Activated CD8-positive, alpha-beta T cell treated with anti-CD3 and anti-CD28 coated beads for 36 hours (primary cell): ENCODE measurements at regions not wholly inside any gene's neighbourhood (a gene's known extent, or its start where the extent isn't known, plus 50 kb on each side); places are given as distances from the start of the nearest gene placed in this dataset.

ENCODE experiments used
- ATAC-seq: fragments of 200-7000 bp; cut with Tn5 transposase; one replicate; pipeline ENCODE4 v1.10.0; 2021; ENCODE audit warnings: mild to moderate bottlenecking, moderate library complexity
- CTCF ChIA-PET: fragments of 350-600 bp; sonication (Branson Sonifier 250); formaldehyde crosslinking; loops from one replicate; lab custom pipeline; 2021; ENCODE audit warnings: antibody characterized with exemption; lab: Charles Lee
- POLR2A ChIA-PET: fragments of 350-600 bp; sonication (Branson Sonifier 250); formaldehyde crosslinking; loops from one replicate; lab custom pipeline; 2021; ENCODE audit warnings: antibody characterized with exemption; lab: Charles Lee
- DNase-seq: peaks from one replicate; pipeline ENCODE4 v3.0.0-alpha.2; 2020
- H3K27ac Mint-ChIP-seq: one replicate; pipeline ENCODE4 v1.8.0; 2021; ENCODE audit warnings: mild to moderate bottlenecking, mixed read lengths
- H3K27me3 Mint-ChIP-seq: one replicate; pipeline ENCODE4 v1.8.0; 2021; ENCODE audit warnings: mixed read lengths
- H3K36me3 Mint-ChIP-seq: one replicate; pipeline ENCODE4 v1.8.0; 2021; ENCODE audit warnings: low read depth, mixed read lengths
- H3K4me1 Mint-ChIP-seq: one replicate; pipeline ENCODE4 v1.8.0; 2021; ENCODE audit warnings: low read depth, mixed read lengths
- H3K4me3 Mint-ChIP-seq: one replicate; pipeline ENCODE4 v1.8.0; 2021; ENCODE audit warnings: mild to moderate bottlenecking, moderate library complexity, mixed read lengths
- H3K9me3 Mint-ChIP-seq: one replicate; pipeline ENCODE4 v1.8.0; 2021; ENCODE audit warnings: mixed read lengths
- intact Hi-C: fragments of 100-400 bp; cut with micrococcal nuclease; formaldehyde crosslinking; loops from one replicate; pipeline ENCODE4 v1.10.0; 2022
- TF ChIP-seq, protein P1 (sequence below): fragments of 200-600 bp; IDR thresholded peaks from one replicate; pipeline ENCODE4 v1.8.0; 2022; ENCODE audit warnings: antibody characterized with exemption, mild to moderate bottlenecking

DNA sequence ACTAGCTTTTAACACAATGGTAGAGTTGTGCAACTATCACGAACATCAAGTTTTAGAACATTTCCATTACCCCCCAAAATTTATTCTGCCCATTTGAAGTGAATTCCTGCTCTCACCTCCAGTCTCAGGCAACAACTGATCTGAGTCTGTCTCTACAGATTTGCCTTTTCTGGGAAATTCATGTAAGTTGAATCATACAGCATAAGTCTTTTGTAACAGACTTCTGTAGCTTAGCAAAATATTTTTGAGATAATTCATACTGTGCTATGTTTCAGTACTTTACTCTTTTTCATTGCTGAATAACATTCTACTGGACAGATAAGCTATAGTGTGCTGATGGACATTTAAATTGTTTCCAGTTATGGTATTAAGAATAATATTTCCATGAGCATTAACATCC lies 447.3 kb upstream of the GJE1 start:
- H3K4me3 Mint-ChIP-seq: no peak overlapping the region
- POLR2A ChIA-PET: no interaction called here
- H3K27ac Mint-ChIP-seq: no peak overlapping the region
- H3K36me3 Mint-ChIP-seq: no peaks in the 10 kb centered on the region
- CTCF ChIA-PET: no interaction called here
- H3K9me3 Mint-ChIP-seq: no peaks in the 10 kb centered on the region
- intact Hi-C loops: no loop called here
- no peaks in the 10 kb centered on the region for H3K27me3 Mint-ChIP-seq
- TF ChIP-seq, protein P1, sequence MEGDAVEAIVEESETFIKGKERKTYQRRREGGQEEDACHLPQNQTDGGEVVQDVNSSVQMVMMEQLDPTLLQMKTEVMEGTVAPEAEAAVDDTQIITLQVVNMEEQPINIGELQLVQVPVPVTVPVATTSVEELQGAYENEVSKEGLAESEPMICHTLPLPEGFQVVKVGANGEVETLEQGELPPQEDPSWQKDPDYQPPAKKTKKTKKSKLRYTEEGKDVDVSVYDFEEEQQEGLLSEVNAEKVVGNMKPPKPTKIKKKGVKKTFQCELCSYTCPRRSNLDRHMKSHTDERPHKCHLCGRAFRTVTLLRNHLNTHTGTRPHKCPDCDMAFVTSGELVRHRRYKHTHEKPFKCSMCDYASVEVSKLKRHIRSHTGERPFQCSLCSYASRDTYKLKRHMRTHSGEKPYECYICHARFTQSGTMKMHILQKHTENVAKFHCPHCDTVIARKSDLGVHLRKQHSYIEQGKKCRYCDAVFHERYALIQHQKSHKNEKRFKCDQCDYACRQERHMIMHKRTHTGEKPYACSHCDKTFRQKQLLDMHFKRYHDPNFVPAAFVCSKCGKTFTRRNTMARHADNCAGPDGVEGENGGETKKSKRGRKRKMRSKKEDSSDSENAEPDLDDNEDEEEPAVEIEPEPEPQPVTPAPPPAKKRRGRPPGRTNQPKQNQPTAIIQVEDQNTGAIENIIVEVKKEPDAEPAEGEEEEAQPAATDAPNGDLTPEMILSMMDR: no peak
- peaks cover 2% of the 10 kb centered on the region for H3K4me1 Mint-ChIP-seq
- no peak for DNase-seq
- ATAC-seq: no peak

DNA sequence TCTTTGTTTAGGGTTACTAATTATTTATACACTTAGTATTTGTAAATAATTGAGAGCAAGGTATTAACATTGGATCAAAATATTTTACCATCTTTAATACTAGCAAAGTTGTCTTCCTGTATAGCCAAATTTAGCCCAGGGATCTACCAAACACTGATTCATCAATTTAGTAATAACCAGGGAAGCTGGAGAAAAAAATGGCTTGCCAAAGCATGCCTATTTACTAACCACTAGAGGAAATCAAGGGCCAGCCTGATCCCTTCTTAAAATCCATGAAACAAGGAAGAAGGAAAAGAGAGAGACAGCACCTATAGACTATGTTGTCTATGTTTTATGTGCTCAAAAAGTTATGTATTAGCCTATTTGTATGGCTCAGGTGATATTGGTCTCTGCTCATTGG lies 450.3 kb upstream of the GJE1 start:
- intact Hi-C loops: no loop called here
- no peak overlapping the region for H3K4me3 Mint-ChIP-seq

DNA sequence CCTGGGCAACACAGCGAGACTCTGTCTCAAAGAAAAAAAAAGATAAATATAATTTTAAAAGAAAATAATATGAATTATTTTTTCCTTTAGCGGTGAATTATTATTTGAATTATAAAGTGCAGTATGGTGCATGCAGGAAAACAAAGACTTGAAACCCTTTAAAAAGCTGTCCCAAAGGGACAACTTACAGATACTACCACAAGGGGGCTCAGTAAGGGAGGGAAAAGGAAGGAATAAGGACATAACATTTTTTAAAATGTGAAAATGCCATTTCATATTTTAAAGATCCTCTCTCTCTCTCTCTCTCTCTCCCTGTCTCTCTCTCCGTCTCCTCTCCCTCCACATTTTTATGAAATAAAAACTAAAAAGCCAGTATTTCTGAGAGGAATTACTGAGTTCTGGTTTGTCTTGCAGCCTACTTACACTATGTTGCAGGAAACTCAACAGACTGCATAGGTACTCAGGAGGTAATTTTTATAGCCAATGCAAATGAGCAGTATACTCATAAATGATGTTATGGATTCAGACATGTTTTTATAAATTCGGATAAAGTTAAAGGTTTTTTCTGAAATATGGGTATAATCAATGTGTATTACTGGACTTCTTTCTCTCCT lies 455.0 kb upstream of the GJE1 start:
- DNase-seq (no peak), ATAC-seq (no peak)
- CTCF ChIA-PET: interaction anchor here (0.7 kb wide), 1 partner anchor 164 kb away, joined by 4 read pairs; no protein-coding TSS in a partner anchor
- intact Hi-C loops: loop anchor here (5.0 kb wide), 1 partner anchor 435 kb away; no protein-coding TSS in a partner anchor
- Mint-ChIP-seq H3K4me3 (no peak overlapping the region), H3K27ac (no peak overlapping the region), H3K4me1 (no peaks in the 10 kb centered on the region), H3K36me3 (no peaks in the 10 kb centered on the region), H3K9me3 (no peaks in the 10 kb centered on the region), H3K27me3 (peaks cover 1% of the 10 kb centered on the region)
- POLR2A ChIA-PET: no interaction called here
- TF ChIP-seq, protein P1: no peak

More for the DNA sequence above, 450.3 kb upstream of the GJE1 start:
- no peak overlapping the region for H3K27ac Mint-ChIP-seq
- no peaks in the 10 kb centered on the region for H3K9me3 Mint-ChIP-seq
- CTCF ChIA-PET: no interaction called here
- TF ChIP-seq, protein P1: no peak
- no peaks in the 10 kb centered on the region for H3K27me3 Mint-ChIP-seq
- DNase-seq (no peak), ATAC-seq (no peak)
- no peaks in the 10 kb centered on the region for H3K36me3 Mint-ChIP-seq
- no peaks in the 10 kb centered on the region for H3K4me1 Mint-ChIP-seq
- POLR2A ChIA-PET: no interaction called here

DNA sequence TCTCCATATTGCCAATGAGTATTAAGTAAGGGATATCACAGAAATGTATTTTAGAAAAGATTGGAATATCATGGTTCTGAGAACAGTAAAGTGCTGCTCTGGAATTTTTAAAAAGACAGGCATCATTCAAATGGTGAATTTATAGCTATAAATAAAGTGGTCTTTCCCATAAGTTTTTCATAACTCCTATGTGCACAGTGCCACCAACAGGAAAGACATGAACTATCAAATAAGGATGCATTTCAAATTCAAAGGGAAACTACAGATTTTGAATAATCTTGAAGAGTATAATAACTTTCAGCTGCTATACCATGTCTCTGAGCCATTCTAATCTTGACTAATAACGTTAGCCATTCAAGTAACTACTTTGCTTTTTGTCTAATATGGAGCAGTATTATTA lies 456.8 kb upstream of the GJE1 start:
- intact Hi-C loops: loop anchor here (5.0 kb wide), 1 partner anchor 436 kb away; no protein-coding TSS in a partner anchor
- ChIA-PET POLR2A (no interaction called here), CTCF (no interaction called here)

DNA sequence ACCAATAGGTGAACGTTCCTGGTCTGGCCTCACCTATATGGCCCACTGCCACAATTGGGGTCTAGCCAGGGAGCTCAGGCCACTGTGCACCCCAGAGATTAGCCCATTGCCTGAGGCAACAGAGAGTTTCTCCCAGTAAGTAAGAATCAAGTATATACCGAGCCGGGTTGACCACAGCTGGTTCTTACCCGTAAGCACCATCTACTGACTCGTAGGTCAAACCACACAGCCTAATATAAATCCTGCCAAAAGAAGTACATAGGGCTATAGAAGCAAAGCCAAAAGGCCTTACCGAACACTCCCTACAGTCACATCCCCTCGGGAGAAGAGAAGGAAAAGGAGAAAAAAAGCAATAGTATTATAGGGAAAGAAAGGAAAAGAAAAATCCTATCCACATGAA lies 463.6 kb upstream of the GJE1 start:
- Mint-ChIP-seq H3K27ac (no peak overlapping the region), H3K9me3 (no peaks in the 10 kb centered on the region), H3K4me3 (no peak overlapping the region), H3K36me3 (no peaks in the 10 kb centered on the region), H3K27me3 (peaks cover 13% of the 10 kb centered on the region), H3K4me1 (no peaks in the 10 kb centered on the region)
- intact Hi-C loops: no loop called here
- DNase-seq: no peak
- ChIA-PET CTCF (no interaction called here), POLR2A (no interaction called here)
- no peak for ATAC-seq
- TF ChIP-seq, protein P1: no peak

More for the DNA sequence above, 456.8 kb upstream of the GJE1 start:
- DNase-seq (no peak), ATAC-seq (no peak)
- TF ChIP-seq, protein P1: peak; percentile 5
- Mint-ChIP-seq H3K36me3 (no peaks in the 10 kb centered on the region), H3K9me3 (no peaks in the 10 kb centered on the region), H3K27me3 (peaks cover 12% of the 10 kb centered on the region), H3K4me3 (no peak overlapping the region), H3K4me1 (no peaks in the 10 kb centered on the region), H3K27ac (no peak overlapping the region)
